ENCODE measurements at regions not wholly inside any gene's neighbourhood (a gene's known extent, or its start where the extent isn't known, plus 50 kb on each side); places are given as distances from the start of the nearest gene placed in this dataset.

DNA sequence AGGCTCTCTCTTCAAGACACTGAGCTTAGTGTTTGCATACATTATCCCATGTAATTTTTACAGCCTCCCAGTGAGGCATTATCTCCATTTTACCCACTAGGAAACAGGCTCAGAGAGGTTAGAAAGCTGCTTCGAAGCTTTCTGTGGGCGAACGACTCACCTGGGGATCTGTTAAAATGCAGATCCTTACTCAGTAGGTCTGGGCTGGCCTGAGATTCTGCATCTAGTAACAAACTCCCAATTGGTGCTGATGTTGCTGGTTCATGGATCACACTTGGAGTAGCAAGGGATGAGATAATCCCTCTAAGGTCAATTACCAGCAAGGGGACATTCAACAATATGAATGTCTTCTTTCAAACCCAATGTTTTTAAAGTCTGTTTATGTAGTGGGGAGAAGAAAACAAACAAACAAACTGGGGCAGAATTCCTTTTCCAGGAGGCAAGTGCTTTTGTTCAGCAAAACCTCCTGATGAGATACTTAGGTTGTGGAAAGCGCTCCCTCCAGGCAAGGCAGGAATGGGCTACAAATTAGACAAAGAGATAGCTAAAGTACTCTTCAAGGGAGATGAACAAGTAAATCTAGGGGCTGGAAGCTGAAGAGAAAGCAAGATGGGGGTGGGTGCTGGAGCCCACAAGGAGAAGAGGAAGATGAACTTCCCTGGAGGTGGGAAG, 311.9 kb downstream of the SHQ1 start:
- intact Hi-C loops (cut with DNase I; ENCODE audit: low total_unique reads) = no loop called here
- H3K9me3 ChIP-seq = no peaks in the 10 kb centered on the region
- DNase-seq = no peak
- no peak for TF ChIP-seq POLR2AphosphoS5 (IDR thresholded peaks at IDR 0.05)
- no peak for TF ChIP-seq POLR2A (IDR thresholded peaks at IDR 0.05)
- no peak for TF ChIP-seq CTCF (IDR thresholded peaks at IDR 0.05)
- TF ChIP-seq EP300 (IDR thresholded peaks at IDR 0.05; ENCODE audit: low read depth) = no peak
- in situ Hi-C loops (cut with MboI; ENCODE audit: low pct_ligation_motif_present in 1 of 4, low pct_unique_long_range_greater_than_20kb in 1 of 4, low sequenced_read_pairs in 3 of 4) = no loop called here
- no peak overlapping the region for H3K27ac ChIP-seq
- H3K4me1 ChIP-seq = no peaks in the 10 kb centered on the region
- H3K4me3 ChIP-seq = no peak overlapping the region
- H3K27me3 ChIP-seq = no peaks in the 10 kb centered on the region
- whole genome bisulfite sequencing, 2 donors (ENCODE audit: low coverage in 1 of 2) = 92 to 94% methylated on average over 2 to 4 of the region's 4 CpGs
- no peaks in the 10 kb centered on the region for H3K36me3 ChIP-seq

DNA sequence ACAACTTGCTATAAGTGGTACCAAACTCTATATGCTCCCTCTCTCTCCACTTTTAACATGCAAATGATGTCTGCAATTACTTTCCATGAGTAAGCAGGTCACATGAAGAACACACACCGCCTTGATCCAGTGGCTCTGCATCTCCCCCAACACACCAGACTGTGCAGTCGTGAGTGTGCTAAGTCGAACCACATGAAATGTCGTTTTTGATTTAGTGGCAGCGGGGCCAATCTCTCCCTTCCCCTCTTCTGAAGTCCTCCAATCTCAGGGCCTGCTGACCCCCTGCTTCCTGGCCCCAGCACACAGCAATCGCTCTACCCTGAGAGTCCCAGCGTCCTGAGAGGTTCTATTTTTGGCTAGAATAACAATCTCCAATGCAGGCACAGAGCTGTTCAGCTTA, 312.5 kb downstream of the SHQ1 start:
- no peaks in the 10 kb centered on the region for H3K36me3 ChIP-seq
- 78 to 87% methylated on average over 3 to 7 of the region's 7 CpGs for WGBS, 2 donors (ENCODE audit: low coverage in 1 of 2)
- H3K4me3 ChIP-seq = no peak overlapping the region
- intact Hi-C loops (cut with DNase I; ENCODE audit: low total_unique reads) (no loop called here), in situ Hi-C loops (cut with MboI; ENCODE audit: low pct_ligation_motif_present in 1 of 4, low pct_unique_long_range_greater_than_20kb in 1 of 4, low sequenced_read_pairs in 3 of 4) (no loop called here)
- H3K9me3 ChIP-seq = no peaks in the 10 kb centered on the region
- TF ChIP-seq EP300 (IDR thresholded peaks at IDR 0.05; ENCODE audit: low read depth) = no peak
- no peak for TF ChIP-seq POLR2A (IDR thresholded peaks at IDR 0.05)
- no peak for TF ChIP-seq POLR2AphosphoS5 (IDR thresholded peaks at IDR 0.05)
- no peak for TF ChIP-seq CTCF (IDR thresholded peaks at IDR 0.05)
- DNase-seq = no peak
- H3K4me1 ChIP-seq = no peaks in the 10 kb centered on the region
- H3K27ac ChIP-seq = no peak overlapping the region
- H3K27me3 ChIP-seq = no peaks in the 10 kb centered on the region

- no peak for TF ChIP-seq CTCF (IDR thresholded peaks at IDR 0.05)
- TF ChIP-seq EP300 (IDR thresholded peaks at IDR 0.05; ENCODE audit: low read depth) = no peak
- TF ChIP-seq POLR2AphosphoS5 (IDR thresholded peaks at IDR 0.05) = no peak
- no peak for TF ChIP-seq POLR2A (IDR thresholded peaks at IDR 0.05)
- Histone ChIP-seq H3K27ac (no peak overlapping the region), H3K4me1 (no peaks in the 10 kb centered on the region), H3K4me3 (no peak overlapping the region), H3K36me3 (no peaks in the 10 kb centered on the region), H3K9me3 (no peaks in the 10 kb centered on the region), H3K27me3 (no peaks in the 10 kb centered on the region)
- intact Hi-C loops (cut with DNase I; ENCODE audit: low total_unique reads) = no loop called here
- 76 to 86% methylated on average over 1 to 8 of the region's 8 CpGs for WGBS, 2 donors (ENCODE audit: low coverage in 1 of 2)
- no peak for DNase-seq
- in situ Hi-C loops (cut with MboI; ENCODE audit: low pct_ligation_motif_present in 1 of 4, low pct_unique_long_range_greater_than_20kb in 1 of 4, low sequenced_read_pairs in 3 of 4) = no loop called here
Measured at GRCh38 chr3:72533591-72534473, 314.4 kb downstream of the SHQ1 start.

- in situ Hi-C loops (cut with MboI; ENCODE audit: low pct_ligation_motif_present in 1 of 4, low pct_unique_long_range_greater_than_20kb in 1 of 4, low sequenced_read_pairs in 3 of 4) (no loop called here), intact Hi-C loops (cut with DNase I; ENCODE audit: low total_unique reads) (no loop called here)
- Histone ChIP-seq H3K4me3 (no peak overlapping the region), H3K36me3 (no peaks in the 10 kb centered on the region), H3K27me3 (no peaks in the 10 kb centered on the region), H3K4me1 (no peaks in the 10 kb centered on the region), H3K9me3 (no peaks in the 10 kb centered on the region), H3K27ac (no peak overlapping the region)
- no peak for TF ChIP-seq CTCF (IDR thresholded peaks at IDR 0.05)
- no peak for TF ChIP-seq POLR2AphosphoS5 (IDR thresholded peaks at IDR 0.05)
- no peak for TF ChIP-seq POLR2A (IDR thresholded peaks at IDR 0.05)
- no peak for TF ChIP-seq EP300 (IDR thresholded peaks at IDR 0.05; ENCODE audit: low read depth)
- no peak for DNase-seq
Measured at GRCh38 chr3:72530426-72530825, 317.8 kb downstream of the SHQ1 start.

Measured in transverse colon (tissue), 4 donors.